ENCODE measurements at regions not wholly inside any gene's neighbourhood (a gene's known extent, or its start where the extent isn't known, plus 50 kb on each side); places are given as distances from the start of the nearest gene placed in this dataset.

- no peak for TF ChIP-seq EP300 (IDR thresholded peaks at IDR 0.05)
- TF ChIP-seq CTCF (IDR thresholded peaks at IDR 0.05) = no peak
Measured at GRCh38 chr5:24232041-24232440, 412.7 kb downstream of the CDH10 start.

Measured in gastroesophageal sphincter (tissue), 3 donors.